Osteocyte (in vitro differentiated cells): ENCODE measurements at regions not wholly inside any gene's neighbourhood (a gene's known extent, or its start where the extent isn't known, plus 50 kb on each side); places are given as distances from the start of the nearest gene placed in this dataset.

ENCODE experiments used
- DNase-seq: peaks from one replicate; pipeline ENCODE4 v3.0.0; 2021; ENCODE audit warnings: mixed read lengths; ENCODE audit not compliant: unreplicated experiment; ENCODE audit errors: extremely low spot score
- H3K27ac Mint-ChIP-seq: one replicate; pipeline ENCODE4 v1.8.0; 2021; ENCODE audit warnings: mild to moderate bottlenecking, mixed read lengths; ENCODE audit not compliant: unreplicated experiment
- H3K27me3 Mint-ChIP-seq: one replicate; pipeline ENCODE4 v1.8.0; 2021; ENCODE audit warnings: mixed read lengths; ENCODE audit not compliant: unreplicated experiment
- H3K36me3 Mint-ChIP-seq: one replicate; pipeline ENCODE4 v1.8.0; 2021; ENCODE audit warnings: mixed read lengths; ENCODE audit not compliant: unreplicated experiment
- H3K4me1 Mint-ChIP-seq: one replicate; pipeline ENCODE4 v1.8.0; 2021; ENCODE audit warnings: mixed read lengths; ENCODE audit not compliant: unreplicated experiment
- H3K4me3 Mint-ChIP-seq: one replicate; pipeline ENCODE4 v1.8.0; 2021; ENCODE audit warnings: mild to moderate bottlenecking, moderate library complexity, mixed read lengths; ENCODE audit not compliant: unreplicated experiment
- H3K9me3 Mint-ChIP-seq: one replicate; pipeline ENCODE4 v1.8.0; 2021; ENCODE audit warnings: mixed read lengths; ENCODE audit not compliant: unreplicated experiment
- TF ChIP-seq, protein P1 (sequence below): fragments of 200-600 bp; sonication (generic); IDR thresholded peaks from 2 replicates; pipeline ENCODE4 v1.5.0; 2021; ENCODE audit warnings: antibody characterized with exemption, mild to moderate bottlenecking, moderate library complexity

DNA sequence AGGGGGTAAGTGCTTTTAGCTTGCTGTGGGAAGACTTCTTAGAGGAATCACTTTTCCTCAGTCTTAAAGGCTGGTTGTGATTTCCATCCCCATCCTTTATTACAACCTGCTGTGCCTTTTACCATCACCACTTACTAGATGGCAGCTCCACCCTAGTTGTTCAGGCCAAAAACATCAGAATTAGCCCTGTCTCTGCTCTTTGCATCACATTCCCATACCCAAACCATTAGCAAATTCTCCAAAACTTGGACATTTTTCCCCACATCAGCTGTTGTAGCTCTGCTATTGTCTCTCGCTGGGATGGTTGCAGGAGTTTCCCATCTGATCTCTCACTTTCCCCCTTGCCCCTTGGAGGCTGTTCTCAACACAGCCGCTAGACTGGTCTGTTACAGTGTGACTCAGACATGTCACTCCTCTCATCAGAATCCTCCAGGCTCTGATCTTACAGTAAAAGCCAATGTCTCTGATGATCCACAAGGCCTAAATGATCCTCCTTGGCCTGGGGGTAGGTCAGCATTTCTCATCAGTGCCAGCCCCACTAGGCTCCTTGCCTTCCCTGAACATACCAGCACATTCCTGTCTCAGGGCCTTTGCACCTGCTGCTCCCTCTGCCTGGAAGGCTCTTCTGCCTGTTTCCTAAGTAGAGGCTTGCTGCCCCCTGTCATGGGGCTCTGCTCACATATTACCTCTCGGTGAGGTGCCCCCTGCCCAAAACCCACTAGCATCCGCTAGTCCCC is 102.5 kb downstream of the BEGAIN start:
- peak overlapping the region; percentile 92 for H3K27ac Mint-ChIP-seq
- H3K4me3 Mint-ChIP-seq = no peak overlapping the region
- no peaks in the 10 kb centered on the region for H3K9me3 Mint-ChIP-seq
- H3K36me3 Mint-ChIP-seq = peaks cover 2% of the 10 kb centered on the region
- TF ChIP-seq, protein P1, sequence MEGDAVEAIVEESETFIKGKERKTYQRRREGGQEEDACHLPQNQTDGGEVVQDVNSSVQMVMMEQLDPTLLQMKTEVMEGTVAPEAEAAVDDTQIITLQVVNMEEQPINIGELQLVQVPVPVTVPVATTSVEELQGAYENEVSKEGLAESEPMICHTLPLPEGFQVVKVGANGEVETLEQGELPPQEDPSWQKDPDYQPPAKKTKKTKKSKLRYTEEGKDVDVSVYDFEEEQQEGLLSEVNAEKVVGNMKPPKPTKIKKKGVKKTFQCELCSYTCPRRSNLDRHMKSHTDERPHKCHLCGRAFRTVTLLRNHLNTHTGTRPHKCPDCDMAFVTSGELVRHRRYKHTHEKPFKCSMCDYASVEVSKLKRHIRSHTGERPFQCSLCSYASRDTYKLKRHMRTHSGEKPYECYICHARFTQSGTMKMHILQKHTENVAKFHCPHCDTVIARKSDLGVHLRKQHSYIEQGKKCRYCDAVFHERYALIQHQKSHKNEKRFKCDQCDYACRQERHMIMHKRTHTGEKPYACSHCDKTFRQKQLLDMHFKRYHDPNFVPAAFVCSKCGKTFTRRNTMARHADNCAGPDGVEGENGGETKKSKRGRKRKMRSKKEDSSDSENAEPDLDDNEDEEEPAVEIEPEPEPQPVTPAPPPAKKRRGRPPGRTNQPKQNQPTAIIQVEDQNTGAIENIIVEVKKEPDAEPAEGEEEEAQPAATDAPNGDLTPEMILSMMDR = no peak
- DNase-seq = no peak
- H3K27me3 Mint-ChIP-seq = no peaks in the 10 kb centered on the region
- H3K4me1 Mint-ChIP-seq = peaks cover 54% of the 10 kb centered on the region

DNA sequence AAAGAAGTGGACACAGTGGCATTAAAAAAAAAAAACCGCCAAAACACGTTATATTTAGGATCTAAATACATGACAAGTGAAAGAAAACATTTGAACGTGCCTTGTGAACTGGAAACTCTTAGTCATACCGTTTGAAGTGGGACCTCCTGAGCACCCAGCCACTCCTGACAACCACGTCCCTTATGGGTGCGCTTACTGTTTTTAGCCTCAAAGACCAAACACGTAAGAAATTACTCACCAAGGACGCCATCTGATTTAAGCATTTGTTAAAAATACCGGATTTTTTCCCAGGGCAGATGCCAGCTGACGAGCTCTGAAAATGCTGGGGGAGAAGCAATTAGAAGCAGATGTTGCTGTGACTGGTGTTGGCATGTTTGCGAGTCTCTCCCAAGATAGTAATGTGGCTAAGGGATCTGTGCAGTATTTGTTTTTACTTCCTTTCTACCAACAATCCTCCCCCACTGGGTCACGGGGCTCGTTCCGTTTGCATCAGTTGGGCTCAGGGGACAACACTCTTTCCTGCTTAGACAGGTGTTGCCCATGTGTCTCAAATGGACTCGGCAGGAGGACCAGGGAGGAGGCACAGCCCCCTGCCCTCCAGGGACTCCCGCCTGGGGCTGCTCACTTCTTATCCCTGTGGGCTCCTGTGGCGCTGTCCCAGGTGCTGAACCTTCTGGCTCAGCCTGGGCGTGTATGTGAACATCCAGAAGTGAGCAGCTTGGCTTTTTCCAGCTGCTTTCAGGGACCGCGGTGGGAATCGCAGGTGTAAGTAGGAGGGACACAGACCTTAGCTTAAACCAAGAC is 101.0 kb downstream of the BEGAIN start:
- DNase-seq = peak; percentile 94
- Mint-ChIP-seq H3K4me3 (peak overlapping the region; percentile 47), H3K4me1 (peaks cover 50% of the 10 kb centered on the region), H3K27ac (peak overlapping the region; percentile 92), H3K36me3 (peaks cover 2% of the 10 kb centered on the region), H3K9me3 (no peaks in the 10 kb centered on the region), H3K27me3 (no peaks in the 10 kb centered on the region)
- TF ChIP-seq, protein P1 = no peak
